CD4-positive, alpha-beta T cell treated with Interleukin-17A for 1 hour (primary cell): ENCODE measurements at regions not wholly inside any gene's neighbourhood (a gene's known extent, or its start where the extent isn't known, plus 50 kb on each side); places are given as distances from the start of the nearest gene placed in this dataset.

Source experiments
- DNase-seq: peaks from one replicate; pipeline ENCODE4 v3.0.0-alpha.2; 2020

DNA sequence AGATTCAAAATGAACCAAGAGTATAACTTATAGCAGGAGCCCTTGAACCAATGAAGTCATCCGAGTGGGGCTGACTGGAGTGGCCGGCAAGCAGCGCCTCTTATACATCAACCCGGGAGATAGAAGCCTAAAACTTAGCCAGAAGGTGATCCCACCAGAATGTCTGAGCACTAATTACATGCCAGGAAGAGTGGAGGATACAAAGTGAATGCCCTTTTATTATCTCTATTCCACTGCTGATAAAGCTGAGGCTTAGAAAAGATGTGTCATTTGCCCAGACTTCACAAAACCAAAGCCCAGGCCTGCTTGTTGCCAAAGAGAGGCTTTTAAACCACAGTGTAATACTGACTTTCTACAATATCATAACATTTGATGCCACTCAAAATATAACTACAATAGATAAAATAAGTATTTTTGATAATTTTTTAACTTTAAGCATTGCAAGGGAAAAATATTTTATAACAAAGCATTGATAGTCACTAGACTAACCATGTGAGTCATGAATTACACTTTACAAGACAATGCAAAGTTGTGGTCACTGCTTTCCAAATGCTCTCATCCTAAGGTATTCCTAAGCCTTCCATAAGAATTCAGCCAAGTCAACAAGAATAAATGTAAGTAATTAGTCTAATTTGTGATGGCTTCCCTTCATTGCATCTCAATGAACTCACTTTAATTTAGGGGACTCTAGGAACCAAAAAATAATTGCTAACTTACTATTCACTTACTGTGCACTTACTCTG lies 58.6 kb upstream of the ARID5B start:
- DNase-seq: no peak

DNA sequence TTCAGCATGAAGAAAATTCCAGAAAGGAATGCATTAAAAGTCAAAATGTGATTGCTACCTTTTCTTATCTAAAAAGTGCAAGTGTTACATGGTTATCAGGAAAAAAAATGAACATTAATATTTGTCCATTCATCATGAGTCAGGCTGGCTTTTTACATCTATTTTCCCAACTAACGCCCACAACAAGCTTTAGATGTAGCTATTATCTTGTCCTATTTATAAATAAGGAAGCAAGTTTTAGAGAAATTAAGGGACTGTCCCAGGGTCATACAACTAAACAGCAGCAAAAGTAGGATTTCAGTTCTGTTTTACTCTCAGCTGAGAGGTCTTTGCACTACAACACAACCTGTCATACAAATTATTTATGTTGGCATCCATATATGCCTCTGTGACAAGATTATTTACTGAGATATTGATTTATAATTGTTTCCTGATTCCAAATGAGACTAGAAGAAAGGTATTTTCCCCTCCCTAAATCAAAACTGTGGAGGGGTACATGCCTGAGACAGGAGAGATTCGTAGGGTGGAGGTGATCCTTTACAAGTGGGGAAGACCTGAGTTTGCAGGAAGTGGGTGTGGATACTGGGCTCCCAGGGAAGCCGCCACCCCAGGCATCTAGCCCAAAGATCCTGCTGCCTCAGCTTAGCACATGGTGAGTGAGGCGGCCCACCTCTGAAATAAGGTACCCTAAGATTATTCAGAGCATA lies 57.2 kb upstream of the ARID5B start:
- no peak for DNase-seq

- DNase-seq: no peak
Measured at GRCh38 chr10:61845196-61845949, 56.1 kb upstream of the ARID5B start.

- no peak for DNase-seq
Measured at GRCh38 chr10:61845950-61846268, 55.6 kb upstream of the ARID5B start.

DNA sequence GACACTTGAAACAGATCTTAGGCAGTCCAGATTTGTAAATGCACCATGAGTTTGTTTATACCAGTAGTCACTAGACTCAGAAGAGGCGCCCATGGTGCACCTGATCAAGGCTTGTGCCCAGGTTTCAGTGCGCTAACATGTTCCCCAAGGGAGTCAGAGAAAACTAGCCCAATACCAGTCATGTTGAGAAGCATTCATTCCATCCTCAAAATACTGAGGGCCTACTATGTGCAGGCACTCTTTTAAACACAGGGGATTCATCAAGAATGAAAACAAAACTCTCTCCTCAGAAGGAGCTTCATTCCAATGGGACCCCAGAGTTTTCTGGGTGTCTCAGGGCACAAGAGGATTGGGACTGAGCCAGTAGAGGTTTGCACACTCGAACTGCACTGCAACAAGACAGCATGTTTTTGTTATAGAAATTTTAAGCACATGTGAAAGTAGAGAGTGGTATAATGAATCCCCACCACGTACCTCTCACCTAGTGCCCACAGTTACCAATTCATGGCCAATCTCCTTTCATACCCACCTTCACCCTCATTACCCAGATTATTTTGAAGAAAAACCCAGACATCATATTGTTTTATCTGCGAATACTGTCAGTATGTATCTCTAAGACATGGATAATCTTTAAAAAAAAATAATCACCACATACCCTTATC lies 55.0 kb upstream of the ARID5B start:
- DNase-seq: no peak

DNA sequence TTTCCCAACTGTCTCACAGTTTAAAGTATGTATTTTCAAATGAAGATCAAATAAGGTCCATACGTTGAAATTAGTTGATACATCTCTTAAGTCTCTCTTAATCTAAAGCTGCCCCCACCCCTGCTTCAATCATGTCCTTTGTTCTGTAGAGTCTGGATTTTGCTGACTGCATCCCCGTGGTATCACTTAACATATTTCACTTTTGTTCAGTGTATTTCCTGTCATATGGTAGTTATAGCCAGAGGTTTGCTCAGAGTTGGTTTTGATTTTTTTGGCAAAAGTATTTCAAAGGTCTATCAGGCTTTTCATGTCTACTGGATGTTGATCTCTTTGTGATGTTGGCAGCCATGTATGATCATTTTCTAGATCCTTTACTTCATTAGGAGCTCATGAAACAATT lies 54.4 kb upstream of the ARID5B start:
- no peak for DNase-seq

- no peak for DNase-seq
Measured at GRCh38 chr10:61847640-61848039, 53.9 kb upstream of the ARID5B start.

GRCh38 chr10:61850376-61850775 lies 51.1 kb upstream of the ARID5B start:
- no peak for DNase-seq
